NCI-H187 (cell line): ENCODE measurements at regions not wholly inside any gene's neighbourhood (a gene's known extent, or its start where the extent isn't known, plus 50 kb on each side); places are given as distances from the start of the nearest gene placed in this dataset.

Experiments
- DNase-seq, 2 experiments: peaks; one replicate each; lab custom pipeline; 2025; lab: John Stamatoyannopoulos, UW

DNA sequence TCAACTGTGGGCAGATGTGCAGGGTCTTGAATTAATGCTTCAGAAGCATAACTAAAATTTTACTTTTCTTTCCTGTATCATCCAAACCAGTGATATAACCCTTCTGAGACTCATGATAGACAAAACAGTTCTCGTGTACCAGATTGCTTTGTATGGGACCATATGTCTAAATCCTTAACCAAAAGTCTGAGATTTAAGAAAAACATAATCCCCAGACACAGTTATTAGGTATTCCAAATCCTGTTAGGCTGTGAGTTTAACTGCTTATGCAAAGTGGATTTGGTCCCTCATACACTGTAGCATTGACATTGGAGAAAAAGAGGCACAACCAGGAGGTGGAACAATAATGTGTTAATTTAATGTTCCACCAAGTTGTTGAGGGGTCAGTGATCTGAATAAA lies 235.0 kb downstream of the PMAIP1 start:
- no peak for DNase-seq

DNA sequence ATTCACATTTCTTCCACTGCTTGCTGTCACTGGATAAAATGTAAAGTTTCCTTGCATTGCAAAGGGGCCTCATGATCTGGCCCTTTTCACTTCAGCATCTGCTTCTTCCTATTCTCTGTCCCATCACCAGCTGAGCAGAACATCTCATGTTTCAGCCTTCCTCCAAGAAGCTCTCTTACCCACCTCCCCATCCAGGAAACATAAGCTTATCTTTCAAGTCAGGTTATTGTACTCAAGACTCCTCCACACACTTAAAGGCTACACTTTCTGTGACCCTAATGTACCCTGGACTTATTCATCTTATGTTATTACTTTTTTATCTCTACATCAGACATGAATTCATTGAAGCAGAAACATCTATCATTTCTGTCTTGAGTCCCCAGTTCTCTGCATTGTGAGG lies 230.5 kb downstream of the PMAIP1 start:
- DNase-seq, result no peak

DNA sequence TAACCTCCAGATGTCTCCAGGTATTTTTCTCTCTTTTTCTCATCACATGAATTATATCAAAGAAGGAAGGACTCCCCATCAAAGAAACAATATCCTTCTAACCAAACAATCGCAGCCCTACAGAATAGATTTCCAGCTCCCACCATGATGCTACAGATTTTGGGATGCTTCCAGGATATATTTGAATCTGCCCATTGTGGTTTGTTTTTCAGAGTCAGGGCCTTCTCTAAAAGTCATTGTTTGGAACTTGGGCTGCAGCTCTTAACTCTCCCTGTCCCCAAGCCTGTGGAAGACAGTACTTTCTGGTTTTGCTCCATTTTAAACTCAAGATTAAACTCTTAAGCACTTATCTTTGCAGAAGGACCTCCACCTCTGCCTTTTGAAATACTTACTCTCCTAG lies 223.2 kb downstream of the PMAIP1 start:
- DNase-seq, result no peak

DNA sequence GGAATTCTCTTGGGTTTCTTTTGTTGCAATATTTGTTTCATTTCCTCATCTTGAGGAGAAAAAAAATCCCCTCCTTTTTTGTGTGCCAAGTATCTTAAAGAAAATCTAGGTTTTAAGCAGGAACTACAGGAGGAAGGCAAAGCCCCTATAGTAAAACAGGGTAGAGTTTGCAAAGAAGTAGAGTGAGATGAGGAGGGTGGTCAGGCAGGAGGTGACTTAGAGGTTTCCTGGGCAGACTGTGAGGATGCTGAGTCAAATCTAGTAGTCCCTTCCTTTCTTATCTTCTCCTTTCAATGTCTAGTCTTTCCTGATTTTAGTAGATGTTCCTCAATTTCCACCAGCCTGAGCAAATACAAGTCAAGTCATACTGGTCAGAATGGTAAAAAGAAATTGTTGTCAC lies 222.5 kb downstream of the PMAIP1 start:
- DNase-seq, result no peak

DNA sequence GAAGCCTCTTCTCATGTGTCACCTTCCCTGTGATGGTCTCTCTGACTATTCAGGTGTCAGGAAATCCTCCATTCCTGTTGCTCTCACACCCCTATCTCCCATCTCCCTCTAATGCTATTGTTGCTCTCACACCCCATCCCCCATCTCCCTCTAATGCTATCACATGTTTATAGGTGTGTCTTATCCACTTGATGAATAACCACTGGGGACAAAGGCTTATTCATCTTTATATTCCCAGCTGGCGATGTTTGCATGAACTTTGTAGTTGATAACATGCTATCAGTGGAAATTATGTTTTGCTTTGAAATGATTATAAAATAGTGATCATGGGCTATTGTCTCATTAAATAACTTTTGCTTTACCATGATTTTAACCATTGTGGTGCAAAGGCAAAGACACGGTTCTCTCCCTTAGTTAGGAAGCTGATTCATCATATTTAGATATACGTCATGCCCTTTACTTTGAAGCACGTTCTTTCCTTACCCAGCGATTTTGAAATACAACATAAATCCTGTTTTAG lies 220.5 kb downstream of the PMAIP1 start:
- no peak for DNase-seq

GRCh38 chr18:60117321-60117720 lies 217.5 kb downstream of the PMAIP1 start:
- DNase-seq, result no peak

DNA sequence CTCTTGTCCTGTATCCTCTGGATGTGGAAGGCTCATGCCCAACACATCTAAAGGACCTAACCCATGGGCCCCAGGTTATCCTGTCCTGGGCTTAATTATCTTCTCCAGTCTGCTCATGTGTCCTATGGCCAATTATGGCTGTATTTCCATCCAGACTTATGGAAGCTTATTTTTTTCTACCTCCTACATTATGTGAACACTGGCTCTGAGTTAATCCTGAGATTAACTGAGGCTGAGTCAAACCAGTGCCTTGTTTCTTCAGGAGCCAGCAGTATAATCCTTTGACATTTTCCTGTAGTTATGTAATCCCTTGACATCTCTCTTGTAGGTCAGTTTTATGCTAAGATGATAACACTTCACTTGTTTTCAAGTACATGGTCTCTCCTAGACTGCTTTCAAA lies 213.6 kb downstream of the PMAIP1 start:
- no peak for DNase-seq

GRCh38 chr18:60112369-60112768 lies 212.6 kb downstream of the PMAIP1 start:
- no peak for DNase-seq

- no peak for DNase-seq
These were observed 211.7 kb downstream of the PMAIP1 start for GRCh38 chr18:60111525-60111924.

- no peak for DNase-seq
These were observed 211.0 kb downstream of the PMAIP1 start for GRCh38 chr18:60110836-60111235.

- DNase-seq, result no peak
These were observed 201.0 kb downstream of the PMAIP1 start for GRCh38 chr18:60100778-60101177.

- no peak for DNase-seq
These were observed 199.9 kb downstream of the PMAIP1 start for GRCh38 chr18:60099709-60100108.

DNA sequence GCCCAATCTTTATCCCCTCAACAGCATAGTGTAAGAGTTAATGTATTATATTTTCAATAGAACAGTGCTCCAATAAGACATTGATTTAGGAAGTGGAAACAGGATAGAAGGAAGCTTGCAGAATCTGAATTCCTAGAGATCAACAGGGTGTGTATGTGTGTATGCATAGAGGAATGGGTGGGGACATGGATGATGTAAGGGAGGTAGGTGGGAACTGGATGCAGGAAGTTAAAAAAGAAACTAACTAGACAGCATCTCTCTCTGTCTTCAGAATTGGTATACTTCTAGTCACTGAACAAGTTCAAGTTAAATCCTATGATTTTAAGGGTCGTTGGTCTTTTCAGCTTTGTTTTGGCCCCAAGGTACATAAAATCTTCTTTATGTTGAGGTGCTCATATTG lies 196.6 kb downstream of the PMAIP1 start:
- no peak for DNase-seq

DNA sequence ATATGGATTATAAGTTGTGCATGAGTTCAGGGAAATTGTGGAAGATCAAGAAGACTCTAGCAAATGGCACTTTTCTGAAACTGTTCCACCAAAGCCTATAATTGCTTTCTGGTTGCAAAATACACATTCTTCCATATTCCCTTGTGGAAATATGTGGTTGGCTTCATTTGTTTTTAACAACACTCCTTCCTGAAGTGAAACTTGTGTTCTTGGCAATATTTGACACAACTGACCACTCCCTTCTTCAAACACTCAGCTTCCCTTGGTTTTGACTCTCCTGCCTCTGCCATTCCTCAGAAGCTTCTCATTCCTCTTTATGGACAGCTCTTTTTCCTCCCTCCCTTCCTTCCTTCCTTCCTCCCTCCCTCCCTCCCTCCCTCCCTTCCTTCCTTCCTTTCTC lies 192.3 kb downstream of the PMAIP1 start:
- no peak for DNase-seq

- DNase-seq, result no peak
These were observed 190.4 kb downstream of the PMAIP1 start for GRCh38 chr18:60090170-60090569.

GRCh38 chr18:60082790-60083189 lies 183.0 kb downstream of the PMAIP1 start:
- no peak for DNase-seq

GRCh38 chr18:60082282-60082681 lies 182.5 kb downstream of the PMAIP1 start:
- DNase-seq, result no peak

DNA sequence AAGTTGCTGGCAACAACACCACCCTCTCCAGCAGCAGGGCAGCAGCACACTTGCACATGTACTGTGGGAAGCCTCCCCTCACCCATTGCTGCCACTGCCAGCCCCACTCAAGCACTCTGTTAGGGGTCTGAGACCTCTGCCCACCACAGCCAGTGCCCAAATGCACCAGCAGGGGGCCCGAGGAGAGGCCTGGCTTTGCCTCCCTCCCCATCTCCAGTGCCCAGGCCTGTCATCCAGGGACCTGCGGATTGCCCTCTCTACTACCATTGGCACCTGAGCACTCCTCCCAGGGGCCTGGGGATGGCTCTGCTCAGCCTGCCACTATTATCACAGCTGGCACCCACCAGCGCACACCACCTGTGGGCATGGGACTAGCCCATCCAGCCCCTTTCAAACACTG lies 175.7 kb downstream of the PMAIP1 start:
- no peak for DNase-seq

DNA sequence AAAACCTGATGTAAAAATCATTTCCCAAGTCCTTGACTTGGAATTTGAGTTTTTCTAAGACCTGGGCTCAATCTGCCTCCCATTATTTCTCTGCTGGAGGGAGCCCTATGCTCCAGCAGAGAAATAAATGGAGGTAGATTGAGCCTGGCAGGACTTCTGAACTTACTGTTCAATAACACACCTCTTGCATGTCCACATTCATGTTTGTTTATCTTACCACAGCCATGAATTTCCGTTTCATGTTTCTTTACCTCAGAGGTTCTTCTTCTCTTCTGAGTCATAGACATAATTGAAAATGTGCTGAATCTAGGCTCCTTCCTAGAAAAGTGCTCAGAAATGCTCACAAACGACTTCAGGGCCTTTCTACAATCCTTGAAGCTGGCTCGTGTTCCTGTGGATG lies 170.8 kb downstream of the PMAIP1 start:
- no peak for DNase-seq

DNA sequence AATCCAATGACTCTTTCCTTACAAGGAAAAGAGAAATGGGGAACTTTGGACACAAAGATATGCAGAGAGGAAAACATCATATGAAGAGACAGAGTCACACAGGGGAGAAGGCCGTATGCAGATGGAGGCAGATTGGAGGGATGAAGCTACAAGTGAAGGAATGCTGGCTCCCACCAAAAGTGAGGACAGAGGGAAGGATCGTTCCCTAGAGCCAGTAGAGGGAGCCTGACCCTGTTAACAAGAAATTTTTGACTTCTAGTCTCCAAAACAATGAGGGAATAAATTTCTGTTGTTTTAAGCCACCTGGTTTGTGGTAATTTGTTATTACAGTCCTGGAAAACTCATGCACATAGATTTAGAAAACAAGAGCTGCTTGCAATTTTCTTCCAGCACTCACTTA lies 169.3 kb downstream of the PMAIP1 start:
- DNase-seq, result no peak

- peak in 1 of 2 experiments; percentile 10 for DNase-seq
These were observed 167.8 kb downstream of the PMAIP1 start for GRCh38 chr18:60067426-60068210.

- no peak for DNase-seq
These were observed 166.6 kb downstream of the PMAIP1 start for GRCh38 chr18:60066219-60066975.

GRCh38 chr18:60064271-60064670 lies 164.5 kb downstream of the PMAIP1 start:
- no peak for DNase-seq
